HG02610 (cell line): ENCODE measurements at regions not wholly inside any gene's neighbourhood (a gene's known extent, or its start where the extent isn't known, plus 50 kb on each side); places are given as distances from the start of the nearest gene placed in this dataset.

Experiments
- ATAC-seq: cut with Tn5 transposase; IDR thresholded peaks from one replicate; pipeline ENCODE4 v1.9.1; 2021; ENCODE audit warnings: mild to moderate bottlenecking, moderate library complexity; ENCODE audit not compliant: unreplicated experiment

- no peak for ATAC-seq
Observed at GRCh38 chr5:67494186-67494855, 297.7 kb upstream of the CD180 start.

GRCh38 chr5:67493676-67494075, 297.1 kb upstream of the CD180 start:
- no peak for ATAC-seq

DNA sequence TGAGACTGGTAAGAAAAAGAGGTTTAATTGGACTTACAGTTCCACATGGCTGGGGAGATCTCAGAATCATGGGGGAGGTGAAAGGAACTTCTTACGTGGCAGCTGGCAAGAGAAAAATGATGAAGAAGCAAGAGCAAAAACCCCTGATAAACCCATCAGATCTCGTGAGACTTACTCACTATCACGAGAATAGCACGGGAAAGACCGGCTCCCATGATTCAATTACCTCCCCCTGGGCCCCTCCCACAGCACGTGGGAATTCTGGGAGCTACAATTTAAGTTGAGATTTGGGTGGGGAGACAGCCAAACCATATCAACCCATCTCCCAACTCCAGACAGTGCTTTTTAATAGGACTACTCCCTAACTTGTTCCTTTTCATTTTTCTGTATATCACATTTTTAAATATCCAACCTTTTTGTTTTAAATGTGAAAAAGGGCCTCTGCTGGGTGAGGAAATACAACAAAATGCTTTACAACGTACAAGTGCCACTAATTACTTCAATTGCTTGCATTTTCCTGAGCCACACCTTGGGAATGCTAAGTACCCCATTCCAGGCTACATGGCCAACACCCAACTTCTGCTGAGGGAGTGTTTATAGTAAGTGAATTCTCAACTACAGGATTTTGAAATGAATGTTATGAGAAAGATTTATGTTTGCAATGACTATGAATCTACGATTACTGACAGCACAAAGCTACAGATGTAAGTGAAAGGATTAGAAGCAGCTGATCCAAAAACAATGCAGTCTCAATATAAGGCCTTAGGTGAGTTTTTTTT, 294.1 kb upstream of the CD180 start:
- no peak for ATAC-seq

DNA sequence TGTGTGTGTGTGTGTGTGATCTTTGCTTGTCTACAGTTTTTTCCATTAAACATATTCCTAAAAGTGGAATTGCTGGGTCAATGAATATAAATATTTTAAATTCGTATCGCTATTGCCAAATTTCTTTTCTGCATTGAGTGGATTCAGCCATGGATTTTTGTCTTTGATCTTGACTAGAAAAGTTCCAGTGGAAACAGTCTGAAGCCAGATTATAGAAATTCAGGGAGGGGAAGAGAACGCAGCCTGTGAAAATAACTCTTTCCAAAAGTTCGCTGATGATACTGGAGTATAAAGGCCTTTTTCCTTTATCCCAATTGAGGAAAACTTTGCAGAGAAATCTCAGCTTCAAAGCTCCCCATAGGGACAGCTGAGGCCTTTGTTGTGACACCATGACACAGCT, 292.3 kb upstream of the CD180 start:
- ATAC-seq: no peak

- no peak for ATAC-seq
Observed at GRCh38 chr5:67487862-67488261, 291.3 kb upstream of the CD180 start.

DNA sequence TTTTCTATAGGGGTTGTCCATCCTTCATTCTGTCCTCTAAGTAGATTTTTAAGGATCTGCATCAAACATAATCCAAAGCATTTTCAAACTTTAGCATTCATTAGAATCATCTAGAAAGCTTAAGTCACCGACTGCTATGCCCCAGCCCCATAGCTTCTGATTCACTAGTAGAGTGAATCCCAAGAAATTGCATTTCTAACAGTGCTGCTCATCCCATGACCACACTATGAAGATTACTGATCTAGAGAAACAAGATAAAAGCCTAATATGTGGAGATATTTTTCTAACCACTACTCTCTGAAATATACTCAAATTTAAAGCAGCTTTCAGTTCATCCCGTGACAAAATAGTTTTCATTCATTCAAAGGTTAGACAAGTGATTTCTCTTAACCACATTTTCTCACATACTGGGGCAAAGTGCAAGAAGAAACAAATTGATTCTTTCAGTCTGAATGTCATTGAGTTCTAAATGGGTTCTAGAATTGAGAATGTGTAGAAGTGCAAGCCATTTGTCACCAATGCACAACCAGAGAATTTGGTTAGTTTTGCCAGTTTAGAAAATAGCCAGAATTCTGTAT, 286.9 kb upstream of the CD180 start:
- ATAC-seq: no peak

DNA sequence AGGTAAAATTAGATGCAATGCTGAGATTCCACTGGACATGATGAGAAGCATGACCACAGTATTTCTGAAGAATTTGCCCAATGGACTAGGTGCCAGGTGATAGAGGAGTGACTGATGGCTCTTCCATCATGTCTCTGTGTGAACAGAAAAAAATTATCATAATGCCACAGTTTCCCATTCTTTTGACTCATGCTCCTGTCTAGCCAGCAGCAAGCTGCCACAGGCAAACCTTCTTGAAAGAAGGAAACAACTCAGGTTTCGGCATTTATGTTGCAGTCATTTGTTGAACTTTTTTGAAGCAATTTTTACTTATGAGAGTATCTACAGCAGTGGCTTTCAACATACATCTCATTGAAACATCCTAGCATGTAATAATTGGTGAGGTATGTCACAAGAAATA, 284.8 kb upstream of the CD180 start:
- no peak for ATAC-seq

DNA sequence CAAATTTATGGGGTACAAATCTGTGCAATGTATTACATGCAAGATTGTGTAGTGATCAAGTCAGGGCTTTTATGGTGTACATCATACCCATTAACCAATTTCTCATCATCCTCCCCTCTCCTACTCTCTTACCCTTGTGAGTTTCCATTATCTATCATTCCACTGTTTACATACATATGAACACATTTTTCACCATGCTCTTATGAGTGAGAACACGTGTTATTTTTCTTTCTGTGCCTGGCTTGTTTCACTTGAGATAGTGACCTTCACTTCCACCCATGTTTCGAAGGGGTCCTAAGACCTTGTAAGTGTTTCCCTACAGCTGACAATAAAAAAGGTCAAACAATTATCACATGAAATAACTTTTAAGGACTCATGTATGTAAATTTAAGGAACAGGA, 281.7 kb upstream of the CD180 start:
- no peak for ATAC-seq

DNA sequence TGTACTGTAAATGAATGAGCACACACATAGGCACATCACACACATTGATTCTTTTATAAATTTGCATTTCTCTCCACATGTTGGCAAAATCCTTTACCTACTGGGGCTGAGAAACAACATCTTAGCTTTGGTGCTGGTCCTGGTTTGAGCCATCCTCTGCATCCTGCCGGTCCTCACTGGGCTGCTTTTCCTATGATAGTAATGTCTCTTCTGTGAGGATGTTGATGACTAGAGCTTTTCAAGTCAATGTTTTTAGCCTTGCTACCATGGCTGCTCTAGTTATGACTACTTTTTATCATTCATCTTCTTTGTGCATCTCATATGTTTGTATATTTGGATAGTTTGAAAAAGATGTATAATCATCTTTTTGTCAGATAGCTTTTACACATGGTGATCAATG, 280.4 kb upstream of the CD180 start:
- no peak for ATAC-seq

DNA sequence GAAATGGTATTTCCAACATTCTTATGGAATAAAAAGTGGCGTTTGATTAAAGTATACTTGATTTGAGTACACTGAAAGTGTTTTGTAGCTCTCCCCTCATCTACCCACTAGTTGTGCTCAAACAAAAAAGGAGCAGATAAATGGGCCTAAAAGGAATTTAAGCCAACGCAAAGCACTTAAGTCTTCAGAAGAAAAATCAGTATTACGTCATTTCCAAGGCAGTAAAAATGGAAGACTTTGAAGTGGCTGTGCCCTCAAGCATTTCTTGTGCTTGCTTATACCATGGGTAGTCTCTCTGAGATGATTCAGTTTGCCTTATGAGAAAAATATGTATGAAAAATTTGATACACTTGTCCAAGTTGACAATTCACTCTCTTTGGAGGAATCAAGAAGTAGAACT, 279.9 kb upstream of the CD180 start:
- no peak for ATAC-seq

GRCh38 chr5:67475489-67475888, 278.9 kb upstream of the CD180 start:
- ATAC-seq: no peak

- no peak for ATAC-seq
Observed at GRCh38 chr5:67474597-67475238, 278.1 kb upstream of the CD180 start.

DNA sequence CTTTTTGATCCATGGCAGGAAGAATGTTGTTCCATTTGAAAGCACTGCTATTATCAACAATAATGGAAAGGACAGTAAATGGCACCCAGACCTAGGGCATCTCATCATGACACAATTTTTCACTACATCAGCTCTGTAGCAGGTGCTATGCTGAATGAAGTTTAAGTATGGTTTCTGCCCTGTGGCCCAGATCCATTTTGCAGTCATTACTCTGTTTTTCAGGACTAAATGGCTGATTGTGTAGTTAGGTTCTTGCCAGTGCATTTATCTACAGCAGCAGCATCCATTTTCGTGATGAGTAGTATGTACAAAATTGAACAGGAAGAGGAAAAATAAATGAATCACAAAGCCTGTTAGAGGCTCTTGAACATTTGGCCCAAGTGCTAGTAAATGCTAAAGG, 270.5 kb upstream of the CD180 start:
- ATAC-seq: no peak

DNA sequence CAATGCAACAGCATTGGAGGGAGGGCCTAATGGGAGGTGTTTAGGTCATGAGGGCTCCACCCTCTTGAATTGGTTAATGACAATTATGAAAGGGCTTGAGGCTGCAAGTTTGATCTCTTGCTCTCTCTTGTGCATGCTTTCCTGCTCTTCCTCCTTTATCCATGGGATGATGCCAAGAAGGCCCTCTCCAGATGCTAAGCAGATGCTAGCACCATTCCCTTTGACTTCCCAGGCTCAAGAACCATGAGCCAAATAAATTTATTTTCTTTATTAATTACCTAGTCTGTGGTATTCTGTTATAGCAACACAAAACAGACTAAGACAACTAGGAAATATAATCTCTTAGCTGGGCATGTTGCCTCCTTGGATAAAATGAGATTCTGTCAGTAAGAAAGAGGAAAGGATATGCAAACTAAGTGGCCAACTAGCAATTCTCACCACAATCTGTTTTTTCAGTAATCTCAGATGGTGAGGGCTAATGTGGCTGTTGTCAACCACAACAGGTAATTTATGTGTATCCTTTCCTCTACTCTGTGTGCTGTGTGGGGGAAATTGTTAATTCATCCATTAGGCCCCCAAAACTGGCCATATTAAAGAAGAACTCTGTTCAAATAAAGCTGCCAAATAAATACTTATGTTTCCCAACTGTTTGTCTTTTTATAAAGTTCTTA, 269.1 kb upstream of the CD180 start:
- ATAC-seq: peak; percentile 60

DNA sequence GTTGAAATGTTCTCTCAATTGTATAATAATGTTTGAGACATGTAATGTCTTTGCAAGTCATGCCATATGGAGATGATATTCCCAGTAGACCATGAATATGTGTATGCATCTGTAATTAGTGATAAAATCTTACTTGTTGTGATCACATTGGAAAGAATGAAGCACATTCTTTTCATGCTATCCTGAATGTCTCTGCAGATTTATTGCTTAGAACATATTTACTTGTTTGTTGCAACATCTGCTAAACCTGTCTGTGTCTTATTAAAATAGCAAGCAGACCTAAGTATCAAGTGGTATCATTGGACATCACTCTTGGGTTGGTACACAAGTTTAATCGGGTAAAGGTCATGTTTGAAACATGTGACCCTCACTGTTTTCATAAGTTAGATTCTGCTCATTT, 265.5 kb upstream of the CD180 start:
- no peak for ATAC-seq

DNA sequence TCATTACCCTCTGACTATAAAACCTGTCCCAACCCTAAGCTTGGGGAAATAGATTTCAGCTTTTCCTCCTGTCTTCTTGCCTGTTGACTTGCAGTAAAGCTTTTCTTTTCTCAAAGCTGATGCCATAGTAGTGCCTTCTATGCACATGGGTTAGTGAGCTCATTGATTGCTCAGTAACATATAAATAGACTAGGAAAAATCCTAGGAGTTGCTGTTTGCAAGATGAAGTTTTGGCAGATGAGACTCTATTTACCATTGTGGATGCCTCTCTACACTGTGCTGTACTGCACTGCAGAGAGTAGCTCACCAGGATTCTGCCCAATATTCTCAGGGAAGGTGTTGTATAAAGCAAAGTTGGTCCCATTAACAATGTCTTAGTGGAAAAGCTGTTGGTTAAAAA, 262.7 kb upstream of the CD180 start:
- ATAC-seq: no peak

GRCh38 chr5:67455970-67456369, 259.4 kb upstream of the CD180 start:
- no peak for ATAC-seq

DNA sequence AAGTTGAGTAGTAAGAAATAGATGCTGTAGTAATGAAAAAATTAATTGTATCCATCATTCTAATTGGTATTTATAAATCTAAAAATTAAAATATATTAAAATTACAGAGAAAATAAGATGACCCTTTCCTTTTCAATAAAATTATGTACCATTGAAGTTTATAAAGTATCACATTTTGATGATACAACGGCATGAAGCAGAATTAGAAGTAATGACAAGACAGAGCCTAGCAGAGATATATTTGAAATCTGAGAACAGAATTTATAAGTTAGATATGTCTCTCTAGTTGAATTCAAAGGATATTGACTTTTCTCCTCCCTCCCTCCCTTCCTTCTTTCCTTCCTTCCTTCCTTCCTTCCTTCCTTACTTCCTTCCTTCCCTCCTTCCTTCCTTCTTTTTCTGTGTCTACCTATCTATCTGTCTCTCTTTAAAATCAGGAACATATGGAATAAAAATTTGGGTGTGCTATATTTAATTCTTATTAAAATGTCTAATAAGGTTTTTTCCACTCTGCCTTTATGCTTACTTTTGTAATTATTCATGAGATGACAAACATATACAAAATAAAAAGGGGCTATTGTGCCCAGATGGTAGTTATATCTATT, 258.5 kb upstream of the CD180 start:
- ATAC-seq: no peak

DNA sequence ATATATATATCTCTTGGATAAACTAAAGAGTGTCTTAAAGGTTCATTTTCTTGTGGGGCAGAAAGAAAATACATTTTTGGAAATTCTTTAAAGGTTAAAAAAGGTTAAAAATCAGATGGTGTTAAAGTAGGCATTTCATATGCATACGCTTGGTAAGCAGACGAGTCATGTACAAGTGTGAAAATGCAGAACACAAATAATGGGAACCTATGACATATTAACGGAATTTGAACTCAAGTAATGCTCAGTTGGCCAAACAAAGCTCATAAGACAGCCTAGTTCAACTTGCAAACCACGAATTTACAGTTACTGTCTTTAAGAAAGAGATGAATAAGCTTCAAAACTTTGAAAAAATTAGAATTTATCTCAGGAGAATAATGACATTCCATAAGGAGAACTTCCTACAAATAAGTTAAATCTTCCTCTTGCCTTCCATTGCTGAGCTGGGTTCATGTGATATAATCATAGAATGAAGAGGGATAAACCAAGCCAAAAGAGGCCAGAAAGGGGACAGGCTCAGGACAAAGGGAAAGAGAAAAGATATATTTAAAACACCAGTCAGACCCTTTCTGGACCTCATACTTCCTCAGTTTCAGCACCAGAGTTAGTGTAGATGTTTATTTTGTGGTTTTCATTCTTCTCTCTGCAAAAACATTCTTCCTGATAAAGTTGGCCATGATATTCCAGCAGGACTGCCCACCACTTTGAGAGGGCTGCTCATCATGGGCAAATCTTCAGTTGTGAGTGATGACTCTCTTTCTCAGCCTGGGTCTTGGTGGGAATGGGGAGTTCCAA, 256.7 kb upstream of the CD180 start:
- ATAC-seq: no peak

DNA sequence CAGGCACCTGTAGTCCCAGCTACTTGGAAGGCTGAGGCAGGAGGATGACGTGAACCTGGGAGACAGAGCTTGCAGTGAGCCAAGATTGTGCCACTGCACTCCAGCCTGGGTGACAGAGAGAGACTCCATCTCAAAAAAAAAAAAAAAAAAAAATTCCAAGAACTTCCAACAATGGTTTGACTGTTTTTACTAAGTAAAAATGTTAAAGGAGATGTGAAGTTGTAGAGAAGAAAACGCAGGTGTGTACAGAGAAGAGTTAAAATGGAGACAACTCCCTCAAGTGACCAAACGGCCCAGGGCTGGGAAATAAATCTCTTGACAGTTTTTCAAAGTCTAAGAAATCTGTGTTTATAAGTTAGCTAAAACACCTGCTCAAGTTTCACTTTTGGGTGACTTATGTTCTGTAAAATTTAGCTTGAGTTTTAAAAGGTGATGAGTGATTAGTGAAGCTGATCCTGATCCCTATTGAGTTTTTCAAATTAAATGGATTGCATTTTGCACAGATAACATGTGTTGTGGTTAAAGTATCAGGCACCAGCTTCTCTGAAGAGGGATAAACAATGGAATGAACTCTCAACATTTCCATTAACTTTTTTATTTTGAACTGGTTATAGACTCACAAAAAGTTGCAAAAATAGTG, 255.2 kb upstream of the CD180 start:
- no peak for ATAC-seq
